ENCODE measurements at regions not wholly inside any gene's neighbourhood (a gene's known extent, or its start where the extent isn't known, plus 50 kb on each side); places are given as distances from the start of the nearest gene placed in this dataset.

DNA sequence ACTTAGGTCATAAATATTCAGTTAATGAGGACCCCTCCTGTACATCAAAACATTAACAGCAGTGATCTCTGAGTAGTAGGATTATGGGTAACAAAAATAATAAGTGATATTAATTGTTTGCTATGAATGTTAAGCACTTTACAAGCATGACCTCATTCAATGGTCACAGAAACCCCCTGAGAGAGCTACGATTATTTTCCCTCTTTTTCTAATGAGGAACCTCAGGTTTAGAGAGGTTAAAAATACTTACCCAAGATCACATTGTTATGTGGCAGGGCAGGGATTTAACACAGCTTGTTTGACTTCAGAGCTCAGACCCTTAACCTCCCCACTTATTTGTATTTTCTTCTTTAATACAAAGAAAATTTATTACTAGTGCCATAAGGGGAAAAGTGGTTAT, 228.2 kb downstream of the TBL1XR1 start:
- no peak for DNase-seq (ENCODE audit: low read depth)

- DNase-seq (ENCODE audit: low read depth), result no peak
These were observed 228.7 kb downstream of the TBL1XR1 start for GRCh38 chr3:176968631-176969030.

DNA sequence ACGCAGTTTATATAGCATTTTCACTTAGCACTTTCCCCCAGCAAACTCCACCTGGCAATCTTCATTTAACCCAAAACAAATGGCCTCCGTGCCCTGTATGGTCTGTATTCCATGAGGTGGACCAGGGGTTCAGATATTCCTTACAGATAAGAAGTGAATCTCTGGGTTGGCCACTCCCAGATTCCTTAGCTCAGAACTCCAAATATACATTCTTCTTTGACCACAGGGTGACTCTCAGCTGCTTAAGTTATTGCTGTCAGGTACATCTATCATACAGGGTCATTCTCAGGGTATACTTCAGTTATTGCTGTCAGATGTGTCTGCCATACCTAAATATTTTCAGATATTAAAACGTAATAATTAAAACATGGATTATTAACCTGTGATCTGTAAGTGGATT, 229.8 kb downstream of the TBL1XR1 start:
- no peak for DNase-seq (ENCODE audit: low read depth)

DNA sequence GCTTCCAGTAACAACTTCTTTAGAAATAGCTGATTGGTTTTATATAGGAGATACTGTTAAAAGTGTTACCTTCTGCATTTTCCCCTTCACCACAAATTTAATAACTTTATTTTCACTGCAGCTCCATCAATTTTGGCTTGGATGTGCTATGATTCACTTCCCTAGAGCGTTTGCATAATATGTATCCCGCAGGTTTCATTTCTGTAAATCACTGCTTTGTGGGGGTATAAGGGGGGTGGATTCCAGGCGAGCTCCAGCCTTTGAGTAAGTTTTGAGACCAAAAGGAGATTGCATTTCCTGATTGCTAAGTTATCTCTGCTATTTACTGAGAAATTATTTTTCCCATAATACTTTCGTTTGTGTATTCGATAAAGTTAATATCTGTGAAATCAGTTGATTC, 232.6 kb downstream of the TBL1XR1 start:
- no peak for DNase-seq (ENCODE audit: low read depth)

- no peak for DNase-seq (ENCODE audit: low read depth)
These were observed 235.4 kb downstream of the TBL1XR1 start for GRCh38 chr3:176961916-176962315.

DNA sequence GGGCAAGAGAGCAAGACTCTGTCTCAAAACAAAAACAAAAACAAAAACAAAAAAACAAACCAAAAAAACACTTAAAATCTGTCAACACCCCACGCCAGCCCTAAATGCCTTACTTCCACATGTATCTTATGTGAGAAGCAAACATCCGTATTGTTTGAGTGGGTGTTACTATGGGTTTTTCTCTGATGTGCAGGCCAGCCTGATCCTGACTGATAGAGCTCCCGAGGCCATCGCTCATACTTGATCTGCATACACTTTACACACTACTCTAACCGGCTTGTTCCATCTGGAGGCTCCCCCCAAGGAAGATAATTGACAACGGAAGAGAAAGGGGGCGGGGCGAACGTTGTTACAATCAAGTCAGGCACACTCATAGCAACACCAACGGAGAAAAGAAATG, 237.4 kb downstream of the TBL1XR1 start:
- DNase-seq (ENCODE audit: low read depth), result no peak

DNA sequence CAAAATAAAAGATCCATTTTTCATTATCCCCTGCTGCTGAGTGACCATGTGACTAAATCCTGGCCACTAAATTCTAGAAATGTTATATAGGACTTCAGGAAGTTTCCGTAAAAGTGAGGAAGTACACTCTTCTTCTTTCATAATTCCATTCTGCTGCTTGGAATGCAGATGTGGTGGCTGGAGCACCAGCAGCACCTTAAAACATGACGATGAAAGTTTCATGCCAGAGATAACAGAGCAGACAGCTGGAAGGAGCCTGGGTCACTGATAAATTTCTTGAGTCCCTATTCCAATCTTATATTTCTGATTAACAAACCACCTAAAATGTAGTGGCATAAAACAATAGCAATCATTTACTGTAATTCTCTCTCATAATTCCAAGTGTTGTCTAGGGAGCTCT, 238.7 kb downstream of the TBL1XR1 start:
- no peak for DNase-seq (ENCODE audit: low read depth)

- DNase-seq (ENCODE audit: low read depth), result no peak
These were observed 242.8 kb downstream of the TBL1XR1 start for GRCh38 chr3:176954517-176954916.

DNA sequence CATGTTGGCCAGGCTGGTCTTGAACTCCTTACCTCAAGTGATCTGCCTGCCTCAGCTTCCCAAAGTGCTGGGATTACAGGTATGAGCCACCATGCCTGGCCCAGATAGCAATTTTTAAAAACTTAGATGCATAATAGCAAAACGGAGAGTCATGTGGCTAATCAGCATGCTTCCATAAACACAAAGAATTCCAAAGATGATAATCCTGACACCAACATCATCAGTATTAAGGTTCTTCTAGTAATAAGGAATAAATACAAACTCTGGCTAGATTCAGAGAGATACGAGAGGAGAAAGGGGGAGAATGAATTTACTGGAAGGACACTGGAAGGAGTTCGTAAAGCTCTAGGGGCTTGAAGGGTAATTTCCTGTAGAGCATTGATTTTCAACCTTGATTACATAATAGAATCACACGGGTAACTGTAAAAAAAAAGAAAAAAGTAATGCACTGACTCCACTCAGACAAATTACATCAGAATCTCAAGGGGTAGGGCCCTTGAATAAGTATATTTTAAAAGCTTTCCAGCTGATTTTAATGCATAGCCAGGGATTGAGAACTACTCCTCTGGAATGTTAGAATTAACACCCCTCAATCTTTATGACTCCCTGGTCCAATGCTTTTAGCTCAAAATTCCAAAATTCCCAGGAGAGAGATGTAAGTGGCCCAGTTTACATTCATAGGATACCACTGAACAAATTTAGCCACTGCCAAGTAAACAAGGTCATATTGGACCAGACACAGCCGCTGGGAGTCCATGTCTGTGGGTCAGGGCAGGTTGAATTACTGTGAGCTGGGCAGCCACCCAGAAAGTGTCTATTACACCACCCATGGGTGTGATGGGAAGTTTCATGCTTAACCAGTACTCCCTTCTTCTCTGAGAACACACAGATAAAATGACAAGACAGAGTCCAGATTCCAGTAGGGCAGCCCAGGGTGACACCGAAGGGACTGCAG, 243.9 kb downstream of the TBL1XR1 start:
- DNase-seq (ENCODE audit: low read depth), result no peak

DNA sequence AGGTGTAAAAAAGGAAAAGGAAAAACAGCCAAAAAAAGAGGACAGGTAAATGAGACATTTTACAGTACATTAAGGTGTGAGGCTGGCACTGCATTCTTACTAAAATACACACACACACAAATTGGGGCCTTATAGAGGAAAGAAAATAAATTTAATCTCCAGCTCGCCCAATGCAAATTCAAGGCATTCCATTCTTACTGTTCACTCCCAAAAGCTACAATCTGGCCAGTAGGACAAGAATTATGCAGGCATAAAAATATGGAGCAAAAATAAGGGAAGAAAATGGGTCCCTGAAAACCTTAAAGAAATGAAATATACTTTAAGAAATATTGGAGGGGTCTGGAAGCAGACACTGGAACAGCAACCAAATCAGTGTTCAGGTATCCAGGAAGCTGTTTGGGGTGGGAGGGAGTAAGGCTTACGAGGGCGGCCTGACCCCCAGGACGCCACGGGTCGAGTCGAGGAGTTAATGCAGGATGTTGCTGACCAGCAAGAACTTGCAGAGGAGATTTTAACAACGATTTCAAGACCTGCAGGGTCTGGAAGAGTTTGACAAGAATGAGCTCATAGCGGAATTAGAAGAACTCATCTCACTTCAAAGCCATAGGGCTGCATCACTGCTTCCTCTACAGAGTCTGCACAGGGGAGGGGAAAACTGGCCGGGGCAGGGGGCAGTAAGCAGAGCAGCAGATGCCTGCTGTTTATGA, 245.5 kb downstream of the TBL1XR1 start:
- DNase-seq (ENCODE audit: low read depth), result no peak

- DNase-seq (ENCODE audit: low read depth), result no peak
These were observed 246.1 kb downstream of the TBL1XR1 start for GRCh38 chr3:176951144-176951543.

DNA sequence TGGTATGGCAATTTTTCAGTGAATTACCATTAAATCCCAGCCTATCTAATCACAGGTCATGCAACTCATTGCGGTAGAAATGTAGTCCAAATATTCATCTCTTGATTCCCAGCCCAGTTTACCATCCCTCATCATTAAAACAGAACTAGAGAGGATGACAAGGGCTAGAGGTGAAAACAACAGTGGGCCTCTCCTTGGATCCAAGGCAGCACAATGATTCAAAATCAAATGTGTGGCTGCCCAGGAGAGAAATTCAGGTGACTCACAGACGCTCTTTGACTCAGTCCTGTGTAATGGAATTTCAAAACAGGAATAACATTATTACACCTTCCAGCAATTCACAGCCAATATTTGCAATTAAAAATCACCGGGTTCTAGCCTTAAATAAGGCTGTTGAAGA, 246.5 kb downstream of the TBL1XR1 start:
- DNase-seq (ENCODE audit: low read depth), result no peak

- DNase-seq (ENCODE audit: low read depth), result no peak
These were observed 249.1 kb downstream of the TBL1XR1 start for GRCh38 chr3:176948151-176948550.

DNA sequence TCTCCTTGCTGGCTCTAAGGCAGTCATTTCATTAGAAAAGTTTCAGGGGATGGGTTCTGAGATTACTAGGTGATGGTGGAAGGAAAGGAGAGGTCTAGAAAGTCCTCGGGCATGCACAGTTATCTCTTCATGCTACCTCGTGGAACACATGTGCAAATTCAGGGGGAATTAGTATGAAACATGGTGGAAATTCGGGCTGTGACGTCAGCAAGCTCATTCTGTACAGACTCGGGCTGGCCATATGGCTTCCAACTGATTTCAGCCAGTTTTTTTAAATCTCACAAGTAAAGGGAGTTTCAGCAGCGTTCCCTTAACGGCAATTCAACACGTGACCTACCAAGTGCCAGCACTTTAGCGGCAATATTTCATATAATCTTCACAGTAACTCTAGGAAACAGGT, 251.1 kb downstream of the TBL1XR1 start:
- DNase-seq (ENCODE audit: low read depth), result no peak

DNA sequence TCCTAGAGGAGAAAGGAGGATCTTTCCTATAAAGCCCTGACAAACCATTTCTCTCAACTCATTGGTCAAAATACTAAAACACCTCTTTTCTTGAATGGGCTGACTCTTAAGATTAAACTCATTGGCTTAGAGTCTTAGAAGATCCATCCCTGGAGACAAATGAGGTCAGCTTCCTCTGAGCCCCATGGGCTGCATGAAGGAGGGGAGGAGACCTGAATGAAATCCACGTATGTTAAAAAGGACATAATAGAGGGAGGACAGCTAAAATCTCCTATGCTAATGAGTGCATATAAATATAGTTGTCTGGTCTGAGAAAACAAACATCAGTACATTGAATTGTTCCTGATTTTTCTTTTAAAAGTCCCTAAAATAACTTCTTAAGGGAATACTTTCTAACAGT, 255.0 kb downstream of the TBL1XR1 start:
- DNase-seq (ENCODE audit: low read depth), result no peak

GRCh38 chr3:176941689-176942088, 255.6 kb downstream of the TBL1XR1 start:
- no peak for DNase-seq (ENCODE audit: low read depth)

- DNase-seq (ENCODE audit: low read depth), result no peak
These were observed 258.1 kb downstream of the TBL1XR1 start for GRCh38 chr3:176939022-176939817.

- DNase-seq (ENCODE audit: low read depth), result no peak
These were observed 259.3 kb downstream of the TBL1XR1 start for GRCh38 chr3:176937994-176938393.

- DNase-seq (ENCODE audit: low read depth), result no peak
These were observed 259.7 kb downstream of the TBL1XR1 start for GRCh38 chr3:176937541-176937940.

DNA sequence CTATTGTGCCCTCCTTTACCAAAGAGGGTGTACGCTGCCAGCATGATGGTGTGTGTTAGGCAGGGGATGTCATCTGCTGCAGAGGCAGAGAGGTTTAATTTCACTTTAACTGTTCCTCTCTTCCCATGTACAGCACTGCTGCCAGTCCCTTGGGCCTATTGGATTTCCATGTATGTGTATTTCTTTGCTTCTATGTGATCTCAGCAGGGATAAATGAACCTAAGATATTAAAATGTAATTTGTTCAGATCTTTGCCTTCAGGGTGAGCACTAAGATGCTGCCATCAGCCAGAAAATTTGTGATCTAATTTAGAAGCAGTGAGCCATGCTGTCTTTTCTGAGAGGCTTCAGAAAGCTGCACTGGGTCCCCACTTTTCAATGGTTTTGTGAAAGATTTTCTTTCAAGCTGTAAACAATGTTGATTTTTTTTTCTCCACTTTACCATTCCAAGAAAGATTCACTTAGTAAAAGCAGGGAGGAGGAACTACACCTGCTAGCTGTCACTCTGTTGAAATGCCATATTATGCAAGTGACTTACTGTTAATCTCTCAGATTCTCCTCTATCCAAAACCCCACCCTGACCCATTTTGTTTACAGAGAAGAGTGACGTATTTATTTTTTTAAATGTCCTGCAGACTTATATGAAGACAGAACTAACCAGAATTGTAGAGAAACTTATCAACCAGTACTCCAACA, 261.9 kb downstream of the TBL1XR1 start:
- DNase-seq (ENCODE audit: low read depth), result no peak

DNA sequence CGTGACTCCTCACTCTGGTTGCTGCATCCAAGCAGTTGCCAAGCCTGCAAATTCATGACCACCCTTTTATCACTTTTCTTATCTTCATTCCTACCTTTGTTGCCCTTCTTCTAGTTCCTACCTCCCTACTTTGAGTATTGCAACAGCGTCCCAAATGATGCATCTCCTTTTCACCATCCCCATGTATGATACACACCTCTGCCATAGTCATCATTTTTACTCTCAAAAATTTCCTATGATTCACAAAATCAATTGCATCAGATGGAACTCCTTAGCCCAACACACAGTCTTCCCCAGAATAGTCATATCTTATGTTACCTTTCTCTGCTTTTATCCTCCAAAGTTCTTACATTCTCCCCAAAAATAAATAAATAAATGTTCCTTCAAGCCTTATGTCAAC, 262.6 kb downstream of the TBL1XR1 start:
- DNase-seq (ENCODE audit: low read depth), result no peak

GRCh38 chr3:176933704-176934103, 263.6 kb downstream of the TBL1XR1 start:
- no peak for DNase-seq (ENCODE audit: low read depth)
